GM12878 (cell line): ENCODE measurements at regions not wholly inside any gene's neighbourhood (a gene's known extent, or its start where the extent isn't known, plus 50 kb on each side); places are given as distances from the start of the nearest gene placed in this dataset.

Experiments used
- ATAC-seq: fragments of 200-7000 bp; cut with Tn5 transposase; 3 replicates; pipeline ENCODE4 v1.9.1; 2020; ENCODE audit warnings: mild to moderate bottlenecking, moderate library complexity
- BruUV-seq: library from RNA; stranded (reverse); fragments of 400-500 nt; replicated peaks from 2 replicates; lab custom pipeline; 2021; lab: Mats Ljungman, UMichigan
- CTCF ChIA-PET: fragments of 300-600 bp; sonication (Branson Sonifier 250); formaldehyde crosslinking; extraction: SDS; loops from one replicate; lab custom pipeline; 2021; ENCODE audit warnings: inconsistent platforms; lab: Yijun Ruan, JAX
- POLR2A ChIA-PET: fragments of 350-600 bp; formaldehyde crosslinking; extraction: SDS; loops from one replicate; lab custom pipeline; 2021; ENCODE audit warnings: inconsistent platforms; lab: Charles Lee
- RAD21 ChIA-PET: fragments of 300-600 bp; sonication (Branson Sonifier 250); formaldehyde crosslinking; loops from one replicate; lab custom pipeline; 2023; ENCODE audit warnings: antibody characterized with exemption; ENCODE audit not compliant: unreplicated experiment; lab: Charles Lee
- SMC1A ChIA-PET: fragments of 300-600 bp; sonication (Branson Sonifier 250); formaldehyde crosslinking; loops from one replicate; lab custom pipeline; 2023; ENCODE audit not compliant: unreplicated experiment, uncharacterized antibody; lab: Charles Lee
- DNase-seq: peaks from one replicate; pipeline ENCODE4 v3.0.0-alpha.2; 2011; ENCODE audit warnings: low read depth, low spot score
- FAIRE-seq: peaks from 3 replicates; lab custom pipeline; 2011; peaks lifted over from hg19 to GRCh38; lab: Jason Lieb, UNC
- H2AFZ ChIP-seq: 2 replicates; pipeline ENCODE4 v1.6.0; 2011; ENCODE audit warnings: low read depth, low read length, control low read depth; ENCODE audit not compliant: control insufficient read depth
- H3K27ac ChIP-seq: 2 replicates; pipeline ENCODE4 v1.5.1; 2011; ENCODE audit warnings: control low read depth; ENCODE audit not compliant: control insufficient read depth, insufficient read depth
- H3K27me3 ChIP-seq, 2 experiments: replicated peaks in 1 of 2; 2 replicates each; pipeline versions ENCODE4 v1.6.0 to v1.6.1; 2011; ENCODE audit warnings: low read length in 1 of 2; ENCODE audit not compliant: control insufficient read depth in 2 of 2, insufficient read depth in 2 of 2
- H3K36me3 ChIP-seq, 2 experiments: 2 replicates each; pipeline ENCODE4 v1.5.1; 2011; ENCODE audit warnings: low read length in 1 of 2; ENCODE audit not compliant: control insufficient read depth in 2 of 2, insufficient read depth in 2 of 2
- H3K4me1 ChIP-seq: 2 replicates; pipeline ENCODE4 v1.6.1; 2011; ENCODE audit warnings: mild to moderate bottlenecking, low read length, moderate library complexity, mixed read lengths; ENCODE audit not compliant: control insufficient read depth, insufficient read depth
- H3K4me2 ChIP-seq: 2 replicates; pipeline ENCODE4 v1.6.0; 2011; ENCODE audit warnings: control low read depth; ENCODE audit not compliant: control insufficient read depth, insufficient read depth
- H3K4me3 ChIP-seq: fragments of 200-600 bp; sonication (generic); 2 replicates; pipeline ENCODE4 v1.5.1; 2016
- H3K79me2 ChIP-seq: 2 replicates; pipeline ENCODE4 v1.6.0; 2011; ENCODE audit warnings: low read length; ENCODE audit not compliant: control insufficient read depth, insufficient read depth
- H3K9ac ChIP-seq: 2 replicates; pipeline ENCODE4 v1.8.0; 2011; ENCODE audit warnings: low read length, control low read depth, mixed read lengths; ENCODE audit not compliant: control insufficient read depth, insufficient read depth
- H3K9me3 ChIP-seq: replicated peaks from 3 replicates; pipeline ENCODE4 v1.5.1; 2011; ENCODE audit warnings: mild to moderate bottlenecking, low read length; ENCODE audit not compliant: control insufficient read depth, insufficient read depth
- H4K20me1 ChIP-seq: 2 replicates; pipeline ENCODE4 v1.6.0; 2011; ENCODE audit not compliant: control insufficient read depth, insufficient read depth
- CBX5 ChIP-seq: sonication (generic); IDR thresholded peaks from 2 replicates; pipeline ENCODE4 v1.6.1; 2016; ENCODE audit warnings: low read depth, moderate library complexity, mild to moderate bottlenecking, inconsistent platforms
- CHD2 ChIP-seq: IDR thresholded peaks from 2 replicates; pipeline ENCODE4 v1.6.1; 2011; ENCODE audit warnings: low read depth, low read length, improper control_type of control experiment, borderline replicate concordance
- CREM ChIP-seq: IDR thresholded peaks from 2 replicates; pipeline ENCODE4 v1.6.1; 2014; ENCODE audit warnings: antibody characterized with exemption, low read depth
- ETV6 ChIP-seq, 2 experiments: fragments of 450-650 bp in 1 of 2; IDR thresholded peaks in 1 of 2; conservative IDR thresholded peaks in 1 of 2; 2 replicates each; pipeline ENCODE4 v1.6.1; 2014; ENCODE audit warnings: antibody characterized with exemption in 1 of 2, borderline replicate concordance in 1 of 2, low read depth in 1 of 2, mild to moderate bottlenecking in 1 of 2, moderate library complexity in 1 of 2
- FOXK2 ChIP-seq: fragments of 450-650 bp; IDR thresholded peaks from 2 replicates; pipeline ENCODE4 v1.6.1; 2017; ENCODE audit warnings: mild to moderate bottlenecking, moderate library complexity
- HDAC2 ChIP-seq: fragments of 200-600 bp; sonication (generic); IDR thresholded peaks from 2 replicates; pipeline ENCODE4 v1.6.1; 2017
- IKZF1 ChIP-seq: fragments of 450-650 bp; conservative IDR thresholded peaks from 2 replicates; pipeline ENCODE4 v1.6.1; 2017; ENCODE audit warnings: antibody characterized with exemption, mild to moderate bottlenecking
- MYC ChIP-seq: IDR thresholded peaks from 2 replicates; pipeline ENCODE4 v1.6.1; 2011; ENCODE audit warnings: mild to moderate bottlenecking, low read length, moderate library complexity, inconsistent platforms; ENCODE audit not compliant: insufficient read depth, insufficient replicate concordance, insufficient read length, severe bottlenecking
- NRF1 ChIP-seq: conservative IDR thresholded peaks from 2 replicates; pipeline ENCODE4 v1.6.1; 2011; ENCODE audit warnings: mild to moderate bottlenecking, low read depth, low read length, improper control_type of control experiment
- SIX5 ChIP-seq: IDR thresholded peaks from 2 replicates; pipeline ENCODE4 v1.6.1; 2011; ENCODE audit warnings: mild to moderate bottlenecking, low read depth, low read length, moderate library complexity; ENCODE audit not compliant: severe bottlenecking
- SMAD1 ChIP-seq: fragments of 450-650 bp; IDR thresholded peaks from 2 replicates; pipeline ENCODE4 v1.6.1; 2018; ENCODE audit warnings: mild to moderate bottlenecking, low read depth; ENCODE audit not compliant: partially characterized antibody
- SMARCA5 ChIP-seq: fragments of 450-650 bp; IDR thresholded peaks from 2 replicates; pipeline ENCODE4 v1.6.1; 2017; ENCODE audit warnings: mild to moderate bottlenecking
- SREBF2 ChIP-seq: IDR thresholded peaks from 2 replicates; pipeline ENCODE4 v1.6.1; 2012; ENCODE audit warnings: mild to moderate bottlenecking, low read length
- YBX1 ChIP-seq: fragments of 450-650 bp; IDR thresholded peaks from 2 replicates; pipeline ENCODE4 v1.6.1; 2016; ENCODE audit warnings: antibody characterized with exemption
- in situ Hi-C: fragments of 300-500 bp; cut with MboI; formaldehyde crosslinking; loops from 9 replicates; pipeline ENCODE4 v1.14.3; 2018; ENCODE audit warnings: mixed read lengths
- intact Hi-C: fragments of 100-400 bp; cut with micrococcal nuclease; formaldehyde crosslinking; loops from one replicate; pipeline ENCODE4 v1.14.2; 2022; ENCODE audit not compliant: unreplicated experiment
- TF ChIP-seq, protein P1 (sequence below): fragments of 450-650 bp; IDR thresholded peaks from 2 replicates; pipeline ENCODE4 v1.6.1; 2017; ENCODE audit warnings: mild to moderate bottlenecking, moderate library complexity

DNA sequence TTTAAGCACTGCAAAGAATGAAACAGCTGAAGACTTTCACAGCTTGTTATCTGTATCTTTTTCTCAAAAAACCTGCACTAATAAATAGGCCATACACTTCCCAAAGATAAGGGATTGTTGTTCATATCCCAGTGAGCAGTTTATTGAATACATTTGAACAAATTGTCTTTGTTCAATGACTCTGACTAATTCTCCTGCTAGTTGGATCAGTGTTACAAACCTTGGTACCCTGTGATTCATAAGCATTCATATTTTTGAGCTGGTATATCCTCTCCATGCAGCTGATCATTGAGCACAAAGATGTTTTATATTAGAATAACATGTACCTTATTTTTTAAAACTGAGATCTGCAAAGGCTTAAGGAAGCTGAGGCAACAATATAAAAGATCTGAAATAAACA, 58.9 kb upstream of the FSCB start:
- no peaks in the 10 kb centered on the region for H3K36me3 ChIP-seq
- CTCF ChIA-PET = no interaction called here
- no peaks in the 10 kb centered on the region for H3K79me2 ChIP-seq
- SMC1A ChIA-PET = no interaction called here
- no peaks in the 10 kb centered on the region for H3K27me3 ChIP-seq
- H3K9me3 ChIP-seq = no peaks in the 10 kb centered on the region
- H4K20me1 ChIP-seq = no peaks in the 10 kb centered on the region
- no peak overlapping the region for H3K4me3 ChIP-seq
- H3K9ac ChIP-seq = no peak overlapping the region
- POLR2A ChIA-PET = no interaction called here
- RAD21 ChIA-PET = no interaction called here
- intact Hi-C loops = no loop called here
- no peak for DNase-seq
- no peak for ATAC-seq
- BruUV-seq = no TSS peak
- no peak for FAIRE-seq
- no peak overlapping the region for H3K27ac ChIP-seq
- in situ Hi-C loops = no loop called here
- TF ChIP-seq YBX1 (no peak), SREBF2 (no peak), CREM (no peak), SIX5 (no peak), FOXK2 (no peak), CBX5 (no peak), SMAD1 (no peak), MYC (no peak), CHD2 (no peak), NRF1 (no peak), ETV6 (conservative IDR thresholded peaks at IDR 0.05 in 1 of 2, IDR thresholded peaks at IDR 0.05 in 1 of 2; ENCODE audit: borderline replicate concordance in 1 of 2, low read depth in 1 of 2) (no peak), SMARCA5 (no peak), IKZF1 (no peak), HDAC2 (no peak)
- TF ChIP-seq, protein P1, sequence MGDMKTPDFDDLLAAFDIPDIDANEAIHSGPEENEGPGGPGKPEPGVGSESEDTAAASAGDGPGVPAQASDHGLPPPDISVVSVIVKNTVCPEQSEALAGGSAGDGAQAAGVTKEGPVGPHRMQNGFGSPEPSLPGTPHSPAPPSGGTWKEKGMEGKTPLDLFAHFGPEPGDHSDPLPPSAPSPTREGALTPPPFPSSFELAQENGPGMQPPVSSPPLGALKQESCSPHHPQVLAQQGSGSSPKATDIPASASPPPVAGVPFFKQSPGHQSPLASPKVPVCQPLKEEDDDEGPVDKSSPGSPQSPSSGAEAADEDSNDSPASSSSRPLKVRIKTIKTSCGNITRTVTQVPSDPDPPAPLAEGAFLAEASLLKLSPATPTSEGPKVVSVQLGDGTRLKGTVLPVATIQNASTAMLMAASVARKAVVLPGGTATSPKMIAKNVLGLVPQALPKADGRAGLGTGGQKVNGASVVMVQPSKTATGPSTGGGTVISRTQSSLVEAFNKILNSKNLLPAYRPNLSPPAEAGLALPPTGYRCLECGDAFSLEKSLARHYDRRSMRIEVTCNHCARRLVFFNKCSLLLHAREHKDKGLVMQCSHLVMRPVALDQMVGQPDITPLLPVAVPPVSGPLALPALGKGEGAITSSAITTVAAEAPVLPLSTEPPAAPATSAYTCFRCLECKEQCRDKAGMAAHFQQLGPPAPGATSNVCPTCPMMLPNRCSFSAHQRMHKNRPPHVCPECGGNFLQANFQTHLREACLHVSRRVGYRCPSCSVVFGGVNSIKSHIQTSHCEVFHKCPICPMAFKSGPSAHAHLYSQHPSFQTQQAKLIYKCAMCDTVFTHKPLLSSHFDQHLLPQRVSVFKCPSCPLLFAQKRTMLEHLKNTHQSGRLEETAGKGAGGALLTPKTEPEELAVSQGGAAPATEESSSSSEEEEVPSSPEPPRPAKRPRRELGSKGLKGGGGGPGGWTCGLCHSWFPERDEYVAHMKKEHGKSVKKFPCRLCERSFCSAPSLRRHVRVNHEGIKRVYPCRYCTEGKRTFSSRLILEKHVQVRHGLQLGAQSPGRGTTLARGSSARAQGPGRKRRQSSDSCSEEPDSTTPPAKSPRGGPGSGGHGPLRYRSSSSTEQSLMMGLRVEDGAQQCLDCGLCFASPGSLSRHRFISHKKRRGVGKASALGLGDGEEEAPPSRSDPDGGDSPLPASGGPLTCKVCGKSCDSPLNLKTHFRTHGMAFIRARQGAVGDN = no peak
- no peak overlapping the region for H3K4me2 ChIP-seq
- H2AFZ ChIP-seq = no peak overlapping the region
- no peaks in the 10 kb centered on the region for H3K4me1 ChIP-seq
